ENCODE measurements at regions not wholly inside any gene's neighbourhood (a gene's known extent, or its start where the extent isn't known, plus 50 kb on each side); places are given as distances from the start of the nearest gene placed in this dataset.

GRCh38 chr5:145228564-145228963 lies 606.6 kb downstream of the PRELID2 start:
- 92% methylated on average over 7 of the region's 10 CpGs; no CpG with 5 or more reads in 1 of the 2 experiments for WGBS, 2 experiments (ENCODE audit: extremely low coverage in 2 of 2, insufficient read length in 1 of 2)
- Histone ChIP-seq H4K8ac (ENCODE audit: low read depth in 2 of 2, low read length in 2 of 2) (no peak overlapping the region), H2BK20ac (ENCODE audit: low read depth, low read length) (no peak overlapping the region), H2AFZ (replicated peaks; ENCODE audit: low read length, poor library complexity) (no peak overlapping the region), H3K18ac (ENCODE audit: low read depth, low read length) (no peak overlapping the region), H4K20me1 (ENCODE audit: insufficient read depth, low read length) (no peaks in the 10 kb centered on the region), H3K9ac (ENCODE audit: low read depth, low read length) (no peak overlapping the region), H3K27ac (ENCODE audit: insufficient read depth, low read length) (no peak overlapping the region), H3K27me3 (ENCODE audit: control insufficient read depth, insufficient read depth, low read length) (no peaks in the 10 kb centered on the region), H3K4ac (ENCODE audit: low read depth, low read length) (no peak overlapping the region), H3K4me2 (ENCODE audit: low read depth, low read length) (no peak overlapping the region), H3K36me3 (ENCODE audit: control insufficient read depth, insufficient read depth, low read length) (no peaks in the 10 kb centered on the region), H4K5ac (ENCODE audit: low read depth, low read length) (no peak overlapping the region), H2AK9ac (replicated peaks; ENCODE audit: low read depth, low read length, poor library complexity) (no peak overlapping the region), H3K14ac (replicated peaks; ENCODE audit: low read depth, low read length) (no peak overlapping the region), H4K91ac (ENCODE audit: insufficient read depth, low read depth, low read length) (no peak overlapping the region), H2BK5ac (ENCODE audit: low read depth, low read length, poor library complexity, severe bottlenecking) (no peak overlapping the region), H3K79me1 (ENCODE audit: low read depth in 1 of 2, low read length in 2 of 2) (no peaks in the 10 kb centered on the region), H3K4me1 (ENCODE audit: control insufficient read depth, insufficient read depth, low read length) (no peaks in the 10 kb centered on the region), H3K9me1 (ENCODE audit: insufficient read depth, low read length) (no peaks in the 10 kb centered on the region), H2BK15ac (ENCODE audit: low read depth, low read length) (no peak overlapping the region), H3K4me3 (ENCODE audit: insufficient read depth, low read depth, low read length) (no peak overlapping the region), H3K56ac (ENCODE audit: extremely low read depth, insufficient read depth, low read length) (no peak overlapping the region), H2AK5ac (ENCODE audit: low read depth, low read length) (0 out of 2 replicates have a peak overlapping the region, but pooled peaks have one; percentile 7), H3K23ac (ENCODE audit: low read depth, low read length) (no peak overlapping the region), H2BK120ac (ENCODE audit: low read depth, low read length) (no peak overlapping the region), H3K9me3 (ENCODE audit: control insufficient read depth, insufficient read depth, low read length) (no peaks in the 10 kb centered on the region)
- in situ Hi-C loops (cut with MboI; ENCODE audit: low sequenced_read_pairs) (no loop called here), dilution Hi-C loops (cut with HindIII; ENCODE audit: low sequenced_read_pairs, unreplicated experiment) (no loop called here), intact Hi-C loops (cut with micrococcal nuclease) (no loop called here)
- no peak for TF ChIP-seq RAD21 (IDR thresholded peaks at IDR 0.05; ENCODE audit: low read length)
- no peak for TF ChIP-seq POLR2A (IDR thresholded peaks at IDR 0.05; ENCODE audit: low read depth, low read length)
- no peak for TF ChIP-seq CHD1 (IDR thresholded peaks at IDR 0.05; ENCODE audit: low read depth, low read length)
- no peak for TF ChIP-seq ELK1 (IDR thresholded peaks at IDR 0.05; ENCODE audit: borderline replicate concordance, low read depth, low read length)
- TF ChIP-seq BHLHE40 (IDR thresholded peaks at IDR 0.05; ENCODE audit: low read depth, low read length): no peak
- TF ChIP-seq NFE2L2 (IDR thresholded peaks at IDR 0.05; ENCODE audit: low read depth, low read length): no peak
- TF ChIP-seq CEBPB (IDR thresholded peaks at IDR 0.05; ENCODE audit: low read depth, low read length): no peak
- no peak for TF ChIP-seq USF2 (IDR thresholded peaks at IDR 0.05; ENCODE audit: low read depth, low read length)
- TF ChIP-seq MAZ (IDR thresholded peaks at IDR 0.05; ENCODE audit: borderline replicate concordance, low read depth, low read length): no peak
- TF ChIP-seq RCOR1 (IDR thresholded peaks at IDR 0.05; ENCODE audit: insufficient replicate concordance, low read length): no peak
- no peak for TF ChIP-seq MXI1 (IDR thresholded peaks at IDR 0.05; ENCODE audit: borderline replicate concordance, low read depth, low read length)
- DNase-seq: no peak
- ChIA-PET POLR2A (ENCODE audit: unreplicated experiment) (no interaction called here), CTCF (no interaction called here)
- ATAC-seq (ENCODE audit: low read depth): no peak
- no TSS peak for BruUV-seq (replicated peaks)

Data from IMR-90 (cell line).